ENCODE measurements at regions not wholly inside any gene's neighbourhood (a gene's known extent, or its start where the extent isn't known, plus 50 kb on each side); places are given as distances from the start of the nearest gene placed in this dataset.

DNA sequence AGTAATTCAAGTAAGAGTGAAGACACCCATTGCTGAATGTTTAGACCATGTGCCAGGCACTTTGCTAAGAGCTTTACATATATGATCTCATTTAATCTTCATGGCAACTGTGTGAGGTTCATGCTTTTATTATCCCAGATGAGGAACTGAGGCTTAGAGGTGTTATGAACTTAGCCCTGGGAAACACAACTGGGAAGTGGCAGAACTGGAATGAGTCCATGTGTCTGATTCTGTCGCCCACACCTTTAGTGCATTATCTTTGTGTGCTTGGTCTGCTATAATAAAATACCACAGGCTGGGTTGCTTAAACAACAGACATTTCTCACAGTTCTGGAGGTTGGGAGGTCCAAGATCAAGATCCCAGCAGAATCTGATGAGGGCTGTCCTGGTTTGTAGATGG lies 108.7 kb upstream of the PLET1 start:
- no peaks in the 10 kb centered on the region for H3K9me3 ChIP-seq
- ATAC-seq (no peak), DNase-seq (no peak)
- H3K27ac ChIP-seq, result no peak overlapping the region
- no peaks in the 10 kb centered on the region for H3K27me3 ChIP-seq
- H3K36me3 ChIP-seq, result no peaks in the 10 kb centered on the region
- TF ChIP-seq, protein P1, sequence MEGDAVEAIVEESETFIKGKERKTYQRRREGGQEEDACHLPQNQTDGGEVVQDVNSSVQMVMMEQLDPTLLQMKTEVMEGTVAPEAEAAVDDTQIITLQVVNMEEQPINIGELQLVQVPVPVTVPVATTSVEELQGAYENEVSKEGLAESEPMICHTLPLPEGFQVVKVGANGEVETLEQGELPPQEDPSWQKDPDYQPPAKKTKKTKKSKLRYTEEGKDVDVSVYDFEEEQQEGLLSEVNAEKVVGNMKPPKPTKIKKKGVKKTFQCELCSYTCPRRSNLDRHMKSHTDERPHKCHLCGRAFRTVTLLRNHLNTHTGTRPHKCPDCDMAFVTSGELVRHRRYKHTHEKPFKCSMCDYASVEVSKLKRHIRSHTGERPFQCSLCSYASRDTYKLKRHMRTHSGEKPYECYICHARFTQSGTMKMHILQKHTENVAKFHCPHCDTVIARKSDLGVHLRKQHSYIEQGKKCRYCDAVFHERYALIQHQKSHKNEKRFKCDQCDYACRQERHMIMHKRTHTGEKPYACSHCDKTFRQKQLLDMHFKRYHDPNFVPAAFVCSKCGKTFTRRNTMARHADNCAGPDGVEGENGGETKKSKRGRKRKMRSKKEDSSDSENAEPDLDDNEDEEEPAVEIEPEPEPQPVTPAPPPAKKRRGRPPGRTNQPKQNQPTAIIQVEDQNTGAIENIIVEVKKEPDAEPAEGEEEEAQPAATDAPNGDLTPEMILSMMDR (IDR thresholded peaks at IDR 0.05), result no peak
- intact Hi-C loops (cut with DNase I), result no loop called here
- H3K4me1 ChIP-seq, result no peaks in the 10 kb centered on the region
- H3K4me3 ChIP-seq, result no peak overlapping the region

DNA sequence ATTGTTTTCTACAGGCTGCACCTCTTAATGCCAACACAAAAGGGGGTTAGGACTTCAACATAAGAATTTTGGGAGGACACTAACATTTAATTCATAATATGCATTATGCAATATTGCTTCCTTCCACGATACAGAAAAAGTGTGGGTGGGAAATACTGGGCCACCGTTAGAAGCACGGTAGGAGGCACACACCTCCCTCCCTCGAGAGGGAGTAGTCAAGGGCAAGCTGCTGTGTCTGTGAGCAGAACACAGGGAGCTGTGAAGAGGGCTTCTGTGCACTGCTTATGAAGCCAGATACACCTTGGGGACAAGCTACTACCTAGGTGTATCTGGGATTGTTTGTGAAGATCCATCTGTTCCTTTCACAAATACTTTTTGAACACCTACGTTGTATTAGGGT lies 109.3 kb upstream of the PLET1 start:
- TF ChIP-seq, protein P1 (IDR thresholded peaks at IDR 0.05), result no peak
- Histone ChIP-seq H3K9me3 (no peaks in the 10 kb centered on the region), H3K4me3 (no peak overlapping the region), H3K36me3 (no peaks in the 10 kb centered on the region), H3K27me3 (no peaks in the 10 kb centered on the region), H3K4me1 (no peaks in the 10 kb centered on the region), H3K27ac (no peak overlapping the region)
- no peak for ATAC-seq
- no peak for DNase-seq
- intact Hi-C loops (cut with DNase I), result no loop called here

DNA sequence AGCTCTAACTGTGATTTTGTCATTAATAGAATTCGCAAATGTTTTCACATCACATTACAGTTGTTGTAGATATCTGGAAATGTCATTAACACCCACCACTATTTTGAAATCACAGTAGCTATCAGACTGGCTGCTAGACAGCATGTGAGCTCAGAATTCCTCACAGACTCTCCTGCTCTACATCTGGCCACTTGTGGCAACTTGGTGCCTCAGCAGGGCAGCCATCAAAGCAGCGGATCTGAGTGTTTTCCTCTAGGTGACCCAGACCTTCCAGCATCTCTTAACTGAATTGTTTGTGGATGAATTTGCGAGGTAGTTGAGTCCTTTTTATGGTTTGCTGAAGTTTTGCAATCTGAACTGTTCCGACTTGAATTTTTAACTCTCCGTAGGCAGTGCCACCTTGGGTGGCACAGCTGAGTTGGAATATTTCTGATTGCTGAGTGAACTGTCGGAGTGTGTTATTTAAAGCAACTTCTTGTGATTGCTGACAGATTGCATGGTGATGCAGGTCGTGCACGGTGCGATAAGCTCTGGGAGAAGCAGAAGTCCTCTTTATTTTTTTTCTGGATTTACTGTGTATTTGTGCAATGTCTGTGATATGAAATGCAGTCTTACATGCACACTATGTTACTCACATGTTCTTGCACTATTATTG lies 114.0 kb upstream of the PLET1 start:
- DNase-seq, result no peak
- ATAC-seq, result no peak
- TF ChIP-seq, protein P1 (IDR thresholded peaks at IDR 0.05), result no peak
- Histone ChIP-seq H3K4me3 (no peak overlapping the region), H3K27ac (no peak overlapping the region), H3K4me1 (no peaks in the 10 kb centered on the region), H3K9me3 (no peaks in the 10 kb centered on the region), H3K27me3 (no peaks in the 10 kb centered on the region), H3K36me3 (no peaks in the 10 kb centered on the region)
- intact Hi-C loops (cut with DNase I), result no loop called here

DNA sequence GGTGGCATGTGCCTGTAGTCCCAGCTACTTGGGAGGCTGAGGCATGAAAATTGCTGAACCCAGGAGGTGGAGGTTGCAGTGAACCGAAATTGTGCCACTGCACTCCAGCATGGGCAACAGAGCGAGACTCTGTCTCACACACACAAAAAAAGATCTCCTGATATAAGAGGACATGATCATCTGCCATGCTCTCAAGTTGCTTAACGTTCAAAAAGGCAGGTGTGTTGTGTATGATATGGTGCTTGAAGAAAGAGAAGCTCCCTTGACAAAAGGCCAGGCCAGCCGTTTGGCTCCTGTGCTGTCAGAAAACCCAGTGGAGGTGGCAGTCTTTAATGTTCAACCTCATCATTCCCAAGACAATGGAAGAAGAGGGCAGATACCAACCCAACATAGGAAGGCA lies 117.3 kb upstream of the PLET1 start:
- ATAC-seq (no peak), DNase-seq (no peak)
- Histone ChIP-seq H3K4me3 (no peak overlapping the region), H3K27me3 (no peaks in the 10 kb centered on the region), H3K27ac (no peak overlapping the region), H3K4me1 (no peaks in the 10 kb centered on the region), H3K9me3 (no peaks in the 10 kb centered on the region), H3K36me3 (no peaks in the 10 kb centered on the region)
- TF ChIP-seq, protein P1 (IDR thresholded peaks at IDR 0.05), result no peak
- intact Hi-C loops (cut with DNase I), result no loop called here

DNA sequence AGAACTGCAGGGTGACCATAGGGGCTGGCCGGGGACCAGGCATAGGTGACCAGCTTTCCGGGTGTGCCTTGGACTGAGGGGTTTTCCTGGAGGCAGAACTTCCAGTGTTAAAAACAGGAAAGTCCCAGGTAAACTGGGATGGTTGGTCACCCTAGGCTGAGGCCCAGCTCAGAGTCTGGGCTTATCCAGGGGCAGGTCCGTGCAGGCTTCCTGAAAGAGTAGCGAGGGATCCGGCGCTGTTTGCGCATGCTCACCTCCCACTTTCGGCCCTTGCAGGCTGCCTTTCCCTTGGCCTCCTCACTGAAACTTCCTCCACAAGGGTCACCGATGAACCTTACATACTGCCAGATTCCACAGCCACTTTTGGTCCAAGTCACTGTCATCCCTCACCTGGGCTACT lies 119.8 kb upstream of the PLET1 start:
- Histone ChIP-seq H3K27ac (no peak overlapping the region), H3K27me3 (no peaks in the 10 kb centered on the region), H3K4me3 (no peak overlapping the region), H3K9me3 (no peaks in the 10 kb centered on the region), H3K4me1 (no peaks in the 10 kb centered on the region), H3K36me3 (no peaks in the 10 kb centered on the region)
- DNase-seq (no peak), ATAC-seq (no peak)
- TF ChIP-seq, protein P1 (IDR thresholded peaks at IDR 0.05), result no peak
- intact Hi-C loops (cut with DNase I), result no loop called here
